ENCODE measurements at regions not wholly inside any gene's neighbourhood (a gene's known extent, or its start where the extent isn't known, plus 50 kb on each side); places are given as distances from the start of the nearest gene placed in this dataset.

GRCh38 chr9:85258823-85259370 is 482.9 kb downstream of the AGTPBP1 start:
- DNase-seq (ENCODE audit: low read depth): peak; percentile 56
- H3K4me3 ChIP-seq (ENCODE audit: low read depth, low read length): no peak overlapping the region
- peak; percentile 95 for TF ChIP-seq CTCF (conservative IDR thresholded peaks at IDR 0.05; ENCODE audit: low read depth, low read length)

- DNase-seq (ENCODE audit: low read depth): no peak
- no peak for TF ChIP-seq CTCF (conservative IDR thresholded peaks at IDR 0.05; ENCODE audit: low read depth, low read length)
Measured at GRCh38 chr9:85258236-85258635, 483.5 kb downstream of the AGTPBP1 start.

GRCh38 chr9:85249313-85249621 is 492.5 kb downstream of the AGTPBP1 start:
- DNase-seq (ENCODE audit: low read depth): no peak
- TF ChIP-seq CTCF (conservative IDR thresholded peaks at IDR 0.05; ENCODE audit: low read depth, low read length): no peak
- H3K4me3 ChIP-seq (ENCODE audit: low read depth, low read length): no peak overlapping the region

More at GRCh38 chr9:85258236-85258635, 483.5 kb downstream of the AGTPBP1 start:
- no peak overlapping the region for H3K4me3 ChIP-seq (ENCODE audit: low read depth, low read length)

GRCh38 chr9:85248514-85249312 is 493.0 kb downstream of the AGTPBP1 start:
- no peak overlapping the region for H3K4me3 ChIP-seq (ENCODE audit: low read depth, low read length)
- TF ChIP-seq CTCF (conservative IDR thresholded peaks at IDR 0.05; ENCODE audit: low read depth, low read length): no peak
- DNase-seq (ENCODE audit: low read depth): no peak

- DNase-seq (ENCODE audit: low read depth): no peak
- TF ChIP-seq CTCF (conservative IDR thresholded peaks at IDR 0.05; ENCODE audit: low read depth, low read length): no peak
- no peak overlapping the region for H3K4me3 ChIP-seq (ENCODE audit: low read depth, low read length)
Measured at GRCh38 chr9:85246541-85246940, 495.2 kb downstream of the AGTPBP1 start.

- no peak for TF ChIP-seq CTCF (conservative IDR thresholded peaks at IDR 0.05; ENCODE audit: low read depth, low read length)
Measured at GRCh38 chr9:85244856-85245255, 496.9 kb downstream of the AGTPBP1 start.

GRCh38 chr9:85243977-85244376 is 497.8 kb downstream of the AGTPBP1 start:
- TF ChIP-seq CTCF (conservative IDR thresholded peaks at IDR 0.05; ENCODE audit: low read depth, low read length): no peak
- no peak for DNase-seq (ENCODE audit: low read depth)
- no peak overlapping the region for H3K4me3 ChIP-seq (ENCODE audit: low read depth, low read length)

More at GRCh38 chr9:85244856-85245255, 496.9 kb downstream of the AGTPBP1 start:
- no peak for DNase-seq (ENCODE audit: low read depth)
- no peak overlapping the region for H3K4me3 ChIP-seq (ENCODE audit: low read depth, low read length)

Measured in epithelial cell of proximal tubule (primary cell).